ENCODE measurements at regions not wholly inside any gene's neighbourhood (a gene's known extent, or its start where the extent isn't known, plus 50 kb on each side); places are given as distances from the start of the nearest gene placed in this dataset.

DNA sequence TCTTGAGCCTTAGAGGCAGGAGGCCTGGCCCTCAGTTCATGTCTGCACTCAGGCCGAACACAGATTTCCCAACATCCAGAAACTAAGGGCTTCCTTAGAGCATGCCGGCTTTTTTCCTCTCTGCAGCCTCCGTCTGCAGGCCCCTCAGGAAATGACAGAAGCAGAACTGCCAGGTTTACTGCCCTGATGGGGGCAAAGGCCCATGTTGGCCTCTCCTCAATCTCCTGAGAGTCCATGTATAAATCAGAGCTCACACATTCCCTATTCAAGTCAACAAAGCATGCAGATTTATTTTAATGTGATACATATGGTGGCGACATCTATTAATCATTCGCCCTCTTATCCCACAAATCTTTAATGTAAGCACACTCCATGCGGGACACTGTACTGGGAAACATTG, 475.6 kb upstream of the HS6ST1 start:
- no peak for TF ChIP-seq POLR2A (IDR thresholded peaks at IDR 0.05)
- TF ChIP-seq, protein P1, sequence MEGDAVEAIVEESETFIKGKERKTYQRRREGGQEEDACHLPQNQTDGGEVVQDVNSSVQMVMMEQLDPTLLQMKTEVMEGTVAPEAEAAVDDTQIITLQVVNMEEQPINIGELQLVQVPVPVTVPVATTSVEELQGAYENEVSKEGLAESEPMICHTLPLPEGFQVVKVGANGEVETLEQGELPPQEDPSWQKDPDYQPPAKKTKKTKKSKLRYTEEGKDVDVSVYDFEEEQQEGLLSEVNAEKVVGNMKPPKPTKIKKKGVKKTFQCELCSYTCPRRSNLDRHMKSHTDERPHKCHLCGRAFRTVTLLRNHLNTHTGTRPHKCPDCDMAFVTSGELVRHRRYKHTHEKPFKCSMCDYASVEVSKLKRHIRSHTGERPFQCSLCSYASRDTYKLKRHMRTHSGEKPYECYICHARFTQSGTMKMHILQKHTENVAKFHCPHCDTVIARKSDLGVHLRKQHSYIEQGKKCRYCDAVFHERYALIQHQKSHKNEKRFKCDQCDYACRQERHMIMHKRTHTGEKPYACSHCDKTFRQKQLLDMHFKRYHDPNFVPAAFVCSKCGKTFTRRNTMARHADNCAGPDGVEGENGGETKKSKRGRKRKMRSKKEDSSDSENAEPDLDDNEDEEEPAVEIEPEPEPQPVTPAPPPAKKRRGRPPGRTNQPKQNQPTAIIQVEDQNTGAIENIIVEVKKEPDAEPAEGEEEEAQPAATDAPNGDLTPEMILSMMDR (IDR thresholded peaks at IDR 0.05): no peak
